ENCODE measurements at regions not wholly inside any gene's neighbourhood (a gene's known extent, or its start where the extent isn't known, plus 50 kb on each side); places are given as distances from the start of the nearest gene placed in this dataset.

- POLR2A ChIA-PET (ENCODE audit: unreplicated experiment) = no interaction called here
- Histone ChIP-seq H4K20me1 (ENCODE audit: low read length) (no peaks in the 10 kb centered on the region), H3K4me1 (ENCODE audit: insufficient read depth, low read length) (peaks cover 19% of the 10 kb centered on the region), H3K4me2 (ENCODE audit: low read length) (no peak overlapping the region), H3K27ac (ENCODE audit: low read length) (no peak overlapping the region), H3F3A (ENCODE audit: low read length, unreplicated experiment) (no peaks in the 10 kb centered on the region), H3K4me3 (ENCODE audit: low read length) (no peak overlapping the region), H3K36me3 (ENCODE audit: low read depth, low read length) (no peaks in the 10 kb centered on the region), H3K79me2 (ENCODE audit: low read length) (no peaks in the 10 kb centered on the region), H3K9me2 (replicated peaks; ENCODE audit: low read length) (no peaks in the 10 kb centered on the region), H3K9me3 (ENCODE audit: low read length) (no peaks in the 10 kb centered on the region), H2AFZ (ENCODE audit: low read length) (no peak overlapping the region), H3K27me3 (ENCODE audit: low read length) (no peaks in the 10 kb centered on the region), H3K9ac (ENCODE audit: low read length) (no peak overlapping the region)
- DNase-seq = no peak
- BruUV-seq (replicated peaks) = no TSS peak
- no peak for TF ChIP-seq EZH2phosphoT487 (IDR thresholded peaks at IDR 0.05; ENCODE audit: borderline replicate concordance, low read length)
- no peak for TF ChIP-seq EZH2 (IDR thresholded peaks at IDR 0.05; ENCODE audit: low read length, unreplicated experiment)
- no peak for TF ChIP-seq CTCF (conservative IDR thresholded peaks at IDR 0.05; ENCODE audit: low read depth, low read length)
- no peak for ATAC-seq
- intact Hi-C loops (cut with micrococcal nuclease) = no loop called here
- CTCF ChIA-PET = no interaction called here
Measured at GRCh38 chr5:57036761-57037160, 84.8 kb upstream of the MIER3 start.

GRCh38 chr5:57037355-57037754 is 85.4 kb upstream of the MIER3 start:
- H4K20me1 ChIP-seq (ENCODE audit: low read length) = no peaks in the 10 kb centered on the region
- no peaks in the 10 kb centered on the region for H3K27me3 ChIP-seq (ENCODE audit: low read length)
- peaks cover 13% of the 10 kb centered on the region for H3K4me1 ChIP-seq (ENCODE audit: insufficient read depth, low read length)
- no peaks in the 10 kb centered on the region for H3K36me3 ChIP-seq (ENCODE audit: low read depth, low read length)
- intact Hi-C loops (cut with micrococcal nuclease) = no loop called here
- H3K9me3 ChIP-seq (ENCODE audit: low read length) = no peaks in the 10 kb centered on the region
- H2AFZ ChIP-seq (ENCODE audit: low read length) = no peak overlapping the region
- TF ChIP-seq EZH2phosphoT487 (IDR thresholded peaks at IDR 0.05; ENCODE audit: borderline replicate concordance, low read length) (no peak), CTCF (conservative IDR thresholded peaks at IDR 0.05; ENCODE audit: low read depth, low read length) (no peak), EZH2 (IDR thresholded peaks at IDR 0.05; ENCODE audit: low read length, unreplicated experiment) (no peak)
- no peak for DNase-seq
- no peak overlapping the region for H3K9ac ChIP-seq (ENCODE audit: low read length)
- H3K4me2 ChIP-seq (ENCODE audit: low read length) = no peak overlapping the region
- no TSS peak for BruUV-seq (replicated peaks)
- H3F3A ChIP-seq (ENCODE audit: low read length, unreplicated experiment) = no peaks in the 10 kb centered on the region
- no peak overlapping the region for H3K27ac ChIP-seq (ENCODE audit: low read length)
- no peaks in the 10 kb centered on the region for H3K9me2 ChIP-seq (replicated peaks; ENCODE audit: low read length)
- CTCF ChIA-PET = no interaction called here
- H3K79me2 ChIP-seq (ENCODE audit: low read length) = no peaks in the 10 kb centered on the region
- ATAC-seq = no peak
- H3K4me3 ChIP-seq (ENCODE audit: low read length) = no peak overlapping the region
- POLR2A ChIA-PET (ENCODE audit: unreplicated experiment) = no interaction called here

GRCh38 chr5:57041570-57041969 is 89.6 kb upstream of the MIER3 start:
- CTCF ChIA-PET = no interaction called here
- Histone ChIP-seq H3K4me2 (ENCODE audit: low read length) (no peak overlapping the region), H4K20me1 (ENCODE audit: low read length) (no peaks in the 10 kb centered on the region), H3K27me3 (ENCODE audit: low read length) (no peaks in the 10 kb centered on the region), H3K36me3 (ENCODE audit: low read depth, low read length) (no peaks in the 10 kb centered on the region), H3K4me3 (ENCODE audit: low read length) (no peak overlapping the region), H3K27ac (ENCODE audit: low read length) (no peak overlapping the region), H2AFZ (ENCODE audit: low read length) (no peak overlapping the region), H3K4me1 (ENCODE audit: insufficient read depth, low read length) (no peaks in the 10 kb centered on the region), H3K9me2 (replicated peaks; ENCODE audit: low read length) (no peaks in the 10 kb centered on the region), H3K9ac (ENCODE audit: low read length) (no peak overlapping the region), H3K79me2 (ENCODE audit: low read length) (no peaks in the 10 kb centered on the region), H3K9me3 (ENCODE audit: low read length) (no peaks in the 10 kb centered on the region), H3F3A (ENCODE audit: low read length, unreplicated experiment) (no peaks in the 10 kb centered on the region)
- BruUV-seq (replicated peaks) = no TSS peak
- no peak for DNase-seq
- POLR2A ChIA-PET (ENCODE audit: unreplicated experiment) = no interaction called here
- no peak for ATAC-seq
- intact Hi-C loops (cut with micrococcal nuclease) = no loop called here
- TF ChIP-seq EZH2 (IDR thresholded peaks at IDR 0.05; ENCODE audit: low read length, unreplicated experiment) (no peak), CTCF (conservative IDR thresholded peaks at IDR 0.05; ENCODE audit: low read depth, low read length) (no peak), EZH2phosphoT487 (IDR thresholded peaks at IDR 0.05; ENCODE audit: borderline replicate concordance, low read length) (no peak)
